GM12891 (cell line): ENCODE measurements at regions not wholly inside any gene's neighbourhood (a gene's known extent, or its start where the extent isn't known, plus 50 kb on each side); places are given as distances from the start of the nearest gene placed in this dataset.

Source experiments
- POLR2A ChIP-seq: IDR thresholded peaks from 2 replicates; pipeline ENCODE4 v1.6.1; 2011; ENCODE audit warnings: low read depth, low read length, control low read depth
- POLR2AphosphoS5 ChIP-seq: IDR thresholded peaks from 2 replicates; pipeline ENCODE4 v1.6.1; 2011; ENCODE audit warnings: low read depth, low read length, control low read depth

DNA sequence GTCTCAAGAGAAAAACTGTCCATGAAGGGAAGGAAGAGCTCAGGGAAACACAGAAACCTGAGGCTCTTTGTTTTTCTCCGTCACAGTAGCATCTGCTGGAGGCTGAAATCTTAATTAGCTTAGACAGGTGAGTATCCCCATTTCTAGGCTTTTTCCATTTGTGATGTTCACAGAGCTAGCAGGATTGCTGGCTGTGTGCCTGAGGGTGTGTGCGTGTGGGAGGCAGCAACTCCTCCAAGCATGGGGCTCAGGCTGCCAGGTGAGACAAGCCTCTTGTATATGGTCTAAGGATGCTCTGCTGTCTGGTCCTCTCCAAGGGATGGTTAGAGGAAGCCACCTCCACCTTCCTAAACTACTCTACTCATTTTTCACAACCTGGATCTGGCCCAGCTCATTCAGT lies 569.9 kb downstream of the HS3ST4 start:
- TF ChIP-seq POLR2A (no peak), POLR2AphosphoS5 (no peak)
